GM13977 (cell line): ENCODE measurements at regions not wholly inside any gene's neighbourhood (a gene's known extent, or its start where the extent isn't known, plus 50 kb on each side); places are given as distances from the start of the nearest gene placed in this dataset.

Experiments
- DNase-seq: peaks from one replicate; pipeline ENCODE4 v3.0.0; 2012; ENCODE audit warnings: low spot score
- CTCF ChIP-seq: IDR thresholded peaks from 2 replicates; pipeline ENCODE4 v1.5.1; 2012; ENCODE audit warnings: mild to moderate bottlenecking, control low read depth; ENCODE audit not compliant: insufficient read depth; ENCODE audit errors: extremely low read depth, missing control alignments
- in situ Hi-C: fragments of 300-500 bp; cut with MboI; formaldehyde crosslinking; loops from one replicate; pipeline ENCODE4 v1.12.0; 2022; ENCODE audit warnings: low sequenced_read_pairs, low pct_unique_long_range_greater_than_20kb, mixed read lengths, inconsistent platforms; ENCODE audit not compliant: unreplicated experiment

- no peak for TF ChIP-seq CTCF
- DNase-seq = no peak
Observed at GRCh38 chr2:2950403-2950952, 427.1 kb downstream of the EIPR1 start.

GRCh38 chr2:2947406-2947805 is 430.2 kb downstream of the EIPR1 start:
- in situ Hi-C loops = no loop called here
- no peak for TF ChIP-seq CTCF
- DNase-seq = no peak

More at GRCh38 chr2:2950403-2950952, 427.1 kb downstream of the EIPR1 start:
- in situ Hi-C loops = no loop called here

GRCh38 chr2:2942906-2943305 is 434.7 kb downstream of the EIPR1 start:
- in situ Hi-C loops = no loop called here
- no peak for DNase-seq
- no peak for TF ChIP-seq CTCF

GRCh38 chr2:2942225-2942624 is 435.4 kb downstream of the EIPR1 start:
- DNase-seq = no peak
- in situ Hi-C loops = no loop called here
- TF ChIP-seq CTCF = no peak

GRCh38 chr2:2941205-2941604 is 436.4 kb downstream of the EIPR1 start:
- DNase-seq = no peak
- in situ Hi-C loops = no loop called here
- no peak for TF ChIP-seq CTCF

- in situ Hi-C loops = no loop called here
- DNase-seq = no peak
- no peak for TF ChIP-seq CTCF
Observed at GRCh38 chr2:2940702-2941101, 436.9 kb downstream of the EIPR1 start.

GRCh38 chr2:2940061-2940460 is 437.6 kb downstream of the EIPR1 start:
- DNase-seq = no peak
- in situ Hi-C loops = no loop called here
- no peak for TF ChIP-seq CTCF
